Choroid plexus epithelial cell (primary cell): ENCODE measurements at regions not wholly inside any gene's neighbourhood (a gene's known extent, or its start where the extent isn't known, plus 50 kb on each side); places are given as distances from the start of the nearest gene placed in this dataset.

Source experiments
- DNase-seq: peaks from one replicate; pipeline ENCODE4 v3.0.0-alpha.2; 2010; ENCODE audit warnings: low read depth
- H3K4me3 ChIP-seq: 2 replicates; pipeline ENCODE4 v1.5.1; 2011; ENCODE audit warnings: low read depth, mild to moderate bottlenecking, control low read depth, low read length, moderate library complexity
- CTCF ChIP-seq: conservative IDR thresholded peaks from 2 replicates; pipeline ENCODE4 v1.5.1; 2011; ENCODE audit warnings: low read depth, mild to moderate bottlenecking, control low read depth, inconsistent platforms, low read length, moderate library complexity

GRCh38 chr2:164369366-164369765 lies 251.9 kb downstream of the GRB14 start:
- DNase-seq = no peak
- no peak for TF ChIP-seq CTCF
- no peak overlapping the region for H3K4me3 ChIP-seq

- TF ChIP-seq CTCF = no peak
- no peak for DNase-seq
Observed at GRCh38 chr2:164368896-164369295, 252.4 kb downstream of the GRB14 start.

GRCh38 chr2:164363646-164364045 lies 257.6 kb downstream of the GRB14 start:
- TF ChIP-seq CTCF = no peak
- no peak overlapping the region for H3K4me3 ChIP-seq
- DNase-seq = no peak

More at GRCh38 chr2:164368896-164369295, 252.4 kb downstream of the GRB14 start:
- H3K4me3 ChIP-seq = no peak overlapping the region

- H3K4me3 ChIP-seq = no peak overlapping the region
- TF ChIP-seq CTCF = no peak
- DNase-seq = no peak
Observed at GRCh38 chr2:164351536-164351935, 269.7 kb downstream of the GRB14 start.

GRCh38 chr2:164335947-164336346 lies 285.3 kb downstream of the GRB14 start:
- H3K4me3 ChIP-seq = no peak overlapping the region
- TF ChIP-seq CTCF = no peak
- DNase-seq = no peak

- DNase-seq = no peak
- no peak for TF ChIP-seq CTCF
- no peak overlapping the region for H3K4me3 ChIP-seq
Observed at GRCh38 chr2:164335128-164335527, 286.2 kb downstream of the GRB14 start.

GRCh38 chr2:164328310-164328709 lies 293.0 kb downstream of the GRB14 start:
- no peak for TF ChIP-seq CTCF
- DNase-seq = no peak
- H3K4me3 ChIP-seq = no peak overlapping the region
